IPS-NIHi7 (cell line): ENCODE measurements at regions not wholly inside any gene's neighbourhood (a gene's known extent, or its start where the extent isn't known, plus 50 kb on each side); places are given as distances from the start of the nearest gene placed in this dataset.
"Not testable (repeated sequence)": the region's sequence is repeated elsewhere in the genome, so short reads cannot be mapped to it uniquely, and the experiment has no call there.

Experiments
- DNase-seq: peaks from one replicate; pipeline ENCODE4 v3.0.0; 2012; ENCODE audit warnings: mixed read lengths; ENCODE audit errors: extremely low spot score

DNA sequence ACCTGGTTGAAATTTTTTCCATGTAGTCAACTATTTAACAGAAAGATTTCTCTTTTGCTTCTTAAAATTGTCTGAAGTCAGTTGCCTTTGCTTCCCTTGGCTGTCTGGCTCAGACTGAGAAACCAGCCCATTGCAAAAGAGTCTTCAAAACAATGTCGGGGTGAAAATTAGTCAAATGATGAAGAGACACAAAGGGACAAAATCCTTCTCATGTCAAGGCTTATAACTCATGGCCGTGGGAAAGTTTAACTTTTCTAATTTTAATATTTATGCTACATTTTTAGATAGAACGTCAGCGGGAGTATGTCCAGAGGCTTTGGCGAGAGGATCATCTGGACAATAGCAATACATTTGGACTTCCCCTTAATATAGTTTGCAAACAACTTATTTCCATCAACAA is 127.2 kb downstream of the CD164 start:
- no peak for DNase-seq

DNA sequence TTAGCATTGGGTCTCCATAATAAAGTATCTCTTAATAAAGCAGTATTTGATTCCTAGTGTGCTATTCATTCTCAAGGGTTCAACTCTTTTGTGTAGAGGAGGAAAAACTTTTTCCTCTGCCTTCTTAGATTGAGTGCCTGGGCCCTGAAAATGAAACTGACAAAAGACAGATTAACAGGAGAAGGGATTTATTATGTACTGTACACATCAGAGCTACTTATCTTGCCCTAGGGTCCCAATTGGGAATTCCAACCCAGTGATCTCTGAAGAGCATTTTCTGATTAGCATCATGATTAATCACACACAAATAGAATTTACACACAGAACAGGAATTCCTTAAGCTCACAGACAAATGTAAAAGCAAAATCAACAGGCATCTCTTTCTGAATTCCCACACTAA is 128.9 kb downstream of the CD164 start:
- no peak for DNase-seq

DNA sequence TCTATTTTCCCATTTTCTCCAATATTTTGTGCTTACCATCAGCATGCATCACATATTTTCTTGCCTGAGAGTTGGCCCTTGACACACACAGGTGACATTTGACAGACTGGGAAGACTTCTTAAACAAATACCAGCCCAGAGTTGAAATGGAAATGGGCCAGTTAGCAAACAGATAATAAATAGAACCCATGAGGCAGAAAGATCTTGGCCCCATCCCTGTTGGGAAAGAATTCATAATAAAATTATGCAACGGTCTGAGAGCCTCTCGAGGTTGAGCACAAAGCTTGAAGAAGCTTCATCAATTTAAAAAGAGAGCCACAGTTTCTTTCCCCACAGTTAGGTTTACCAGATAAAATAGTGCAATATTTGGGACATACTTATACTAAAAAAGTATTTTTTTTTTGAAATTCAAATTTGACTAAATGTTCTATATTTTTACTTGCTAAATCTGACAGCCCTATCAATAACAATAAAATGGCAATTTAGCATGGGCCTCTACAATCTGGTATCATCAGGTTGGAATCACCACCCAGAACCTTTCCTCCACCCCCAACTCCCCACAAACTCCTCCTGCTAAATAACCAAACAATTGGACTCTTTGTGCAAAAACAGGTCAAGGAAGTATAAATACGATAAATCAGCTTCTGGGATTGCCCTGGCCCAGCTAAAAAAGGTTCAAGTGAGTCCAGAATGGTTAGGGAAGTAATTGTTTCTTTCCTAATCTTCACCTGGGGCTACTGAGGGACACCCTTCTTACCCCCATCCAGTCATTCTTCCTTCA is 129.8 kb downstream of the CD164 start:
- DNase-seq: no peak

DNA sequence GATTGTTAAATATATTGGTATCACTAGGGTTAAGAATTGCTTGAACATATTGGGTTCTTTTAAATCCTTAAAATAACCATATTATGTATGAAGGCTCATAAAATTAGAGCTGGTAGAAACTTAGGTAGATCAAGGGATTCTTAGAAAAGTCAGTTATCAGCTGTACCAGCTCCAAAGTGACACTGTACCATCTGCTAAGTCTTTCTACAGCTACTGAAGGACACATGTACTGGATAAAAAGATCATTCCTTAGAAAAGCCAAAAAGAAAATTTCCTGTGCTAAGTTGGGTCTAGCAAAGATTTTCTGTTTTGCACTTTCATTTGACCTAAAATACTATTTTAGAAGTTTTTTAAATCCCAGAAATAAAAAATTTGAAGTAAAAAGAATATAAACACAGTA is 130.4 kb downstream of the CD164 start:
- DNase-seq: no peak

DNA sequence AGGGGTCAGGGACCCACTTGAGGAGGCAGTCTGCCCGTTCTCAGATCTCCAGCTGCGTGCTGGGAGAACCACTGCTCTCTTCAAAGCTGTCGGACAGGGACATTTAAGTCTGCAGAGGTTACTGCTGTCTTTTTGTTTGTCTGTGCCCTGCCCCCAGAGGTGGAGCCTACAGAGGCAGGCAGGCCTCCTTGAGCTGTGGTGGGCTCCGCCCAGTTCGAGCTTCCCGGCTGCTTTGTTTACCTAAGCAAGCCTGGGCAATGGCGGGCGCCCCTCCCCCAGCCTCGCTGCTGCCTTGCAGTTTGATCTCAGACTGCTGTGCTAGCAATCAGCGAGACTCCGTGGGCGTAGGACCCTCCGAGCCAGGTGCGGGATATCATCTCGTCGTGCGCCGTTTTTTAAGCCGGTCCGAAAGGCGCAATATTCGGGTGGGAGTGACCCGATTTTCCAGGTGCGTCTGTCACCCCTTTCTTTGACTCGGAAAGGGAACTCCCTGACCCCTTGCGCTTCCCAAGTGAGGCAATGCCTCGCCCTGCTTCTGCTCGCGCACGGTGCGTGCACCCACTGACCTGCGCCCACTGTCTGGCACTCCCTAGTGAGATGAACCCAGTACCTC is 131.6 kb downstream of the CD164 start:
- not testable (repeated sequence) for DNase-seq

DNA sequence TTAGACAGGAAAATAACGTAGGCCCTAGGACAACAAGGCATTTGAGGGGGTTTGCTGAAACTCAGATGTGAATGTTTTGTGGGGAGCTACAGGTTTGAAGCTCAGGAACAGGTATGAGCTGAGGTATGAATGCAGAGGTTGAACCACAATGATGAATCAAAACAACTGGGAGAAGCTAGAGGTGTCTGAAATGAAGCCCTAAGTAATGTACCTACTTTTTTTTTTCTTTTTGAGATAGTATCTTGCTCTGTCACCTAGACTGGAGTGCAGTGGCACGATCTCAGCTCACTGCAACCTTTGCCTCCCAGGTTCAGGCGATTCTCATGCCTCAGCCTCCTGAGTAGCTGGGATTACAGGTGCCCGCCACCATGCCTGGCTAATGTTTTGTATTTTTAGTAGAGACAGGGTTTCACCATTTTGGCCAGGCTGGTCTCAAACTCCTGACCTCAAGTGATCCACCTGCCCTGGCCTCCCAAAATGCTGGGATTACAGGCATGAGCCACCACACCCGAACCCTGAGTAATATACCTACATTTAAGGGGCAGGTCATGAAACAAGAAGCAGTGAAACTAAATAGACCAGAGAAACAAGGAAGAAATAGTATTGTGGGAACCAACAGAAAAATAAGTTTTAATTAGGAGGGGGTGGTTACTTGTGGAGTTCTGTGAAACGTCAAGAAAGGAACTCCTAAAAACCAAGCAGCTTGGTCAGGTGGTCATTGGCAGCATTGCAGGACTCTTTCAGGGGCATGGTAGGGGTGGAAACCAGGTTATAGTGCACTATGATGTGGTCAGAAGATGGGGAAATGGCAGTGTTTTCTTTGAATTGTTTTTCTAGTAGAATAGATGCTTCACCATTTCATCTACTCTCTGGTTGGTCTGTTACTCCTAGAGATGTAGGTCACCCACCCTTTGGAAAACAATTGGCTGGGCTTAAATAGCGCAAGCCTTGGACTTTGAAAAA is 138.1 kb downstream of the CD164 start:
- DNase-seq: no peak

DNA sequence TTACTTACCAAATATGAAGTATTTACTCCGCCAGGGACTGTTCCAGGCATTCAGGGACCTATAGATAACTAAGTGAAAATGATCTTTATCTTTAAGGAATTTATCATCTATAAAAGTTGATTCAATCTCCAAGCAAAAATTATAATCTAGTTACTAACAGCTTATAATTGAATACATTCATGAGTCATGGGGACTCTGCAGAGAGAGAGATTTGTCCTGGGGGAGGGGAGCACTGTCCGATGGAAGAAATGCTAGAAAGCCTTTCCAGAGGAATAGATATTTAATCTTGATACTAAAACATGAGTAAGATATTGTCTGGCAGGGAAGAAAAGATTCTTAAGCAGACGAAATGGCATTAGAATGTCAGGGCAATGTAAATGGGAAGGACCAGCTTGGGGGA is 139.3 kb downstream of the CD164 start:
- no peak for DNase-seq

DNA sequence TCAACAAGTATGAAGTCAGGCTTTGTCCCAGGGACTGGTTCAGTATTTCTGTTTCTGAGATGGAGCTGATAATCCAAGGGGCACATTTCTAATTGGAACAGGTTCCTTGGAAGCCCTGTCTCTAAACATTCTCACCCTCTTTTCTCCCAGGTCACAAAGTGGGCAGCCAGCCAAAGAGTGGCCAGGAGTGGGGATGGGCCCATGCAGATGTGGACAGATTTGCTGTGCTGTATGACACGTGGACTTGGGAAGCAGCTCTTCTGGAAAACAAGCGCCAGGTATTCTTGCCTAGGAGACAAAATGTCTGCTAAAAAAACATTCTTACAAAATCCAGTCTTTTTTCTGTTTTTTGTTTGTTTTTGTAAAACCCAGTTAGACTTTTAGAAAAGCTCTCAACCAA is 140.2 kb downstream of the CD164 start:
- DNase-seq: no peak

DNA sequence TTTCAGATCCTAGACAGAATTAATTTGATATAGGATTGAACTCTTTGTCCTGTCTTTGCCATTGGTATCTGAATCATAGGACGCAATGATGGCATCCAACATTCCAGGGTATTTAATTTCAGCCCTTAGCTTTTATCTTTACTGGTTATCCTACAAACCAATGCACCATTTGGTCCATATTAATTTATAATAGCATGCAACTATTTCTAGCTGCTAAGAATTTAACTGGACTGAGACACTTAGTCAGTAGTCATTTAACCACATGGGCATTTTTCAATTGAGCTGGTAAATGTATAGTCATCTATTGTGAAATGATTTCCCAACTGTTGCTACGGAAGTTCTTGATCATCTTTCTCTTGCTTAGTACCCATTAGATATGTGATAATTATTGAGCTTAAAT is 141.1 kb downstream of the CD164 start:
- no peak for DNase-seq

DNA sequence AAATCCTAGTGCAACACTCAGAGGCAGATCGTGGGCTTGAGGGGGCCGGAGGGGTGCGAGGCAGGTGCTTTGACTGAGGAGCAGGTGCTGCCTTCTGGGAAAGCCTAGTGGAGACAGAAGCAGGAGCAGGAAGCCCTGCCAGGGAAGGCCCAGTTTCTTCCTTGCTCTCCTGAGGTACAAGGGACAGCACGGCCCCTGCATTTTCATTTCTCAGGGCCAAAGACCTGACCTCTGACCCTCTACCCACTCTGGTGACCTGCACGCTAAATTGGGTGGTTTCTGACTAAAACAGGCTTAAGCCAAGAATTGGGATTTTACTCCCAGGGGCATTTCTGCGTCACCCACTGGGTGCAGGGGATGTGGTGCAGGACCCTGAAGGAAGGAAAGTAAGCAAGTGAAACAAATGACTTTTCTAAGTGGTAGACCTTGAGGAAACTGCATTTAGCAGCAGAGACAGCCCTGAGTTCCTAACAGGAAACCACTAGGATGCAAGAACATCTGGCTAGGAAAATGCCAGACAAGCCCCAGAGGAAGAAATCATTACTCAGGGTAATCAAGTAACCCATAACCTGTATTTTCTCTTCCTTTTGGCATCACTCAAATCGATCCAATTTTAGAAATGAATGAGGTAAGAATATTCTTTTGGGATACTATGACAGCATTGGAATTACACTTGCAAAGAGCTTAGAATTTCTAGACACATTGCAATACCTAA is 141.7 kb downstream of the CD164 start:
- DNase-seq: no peak

DNA sequence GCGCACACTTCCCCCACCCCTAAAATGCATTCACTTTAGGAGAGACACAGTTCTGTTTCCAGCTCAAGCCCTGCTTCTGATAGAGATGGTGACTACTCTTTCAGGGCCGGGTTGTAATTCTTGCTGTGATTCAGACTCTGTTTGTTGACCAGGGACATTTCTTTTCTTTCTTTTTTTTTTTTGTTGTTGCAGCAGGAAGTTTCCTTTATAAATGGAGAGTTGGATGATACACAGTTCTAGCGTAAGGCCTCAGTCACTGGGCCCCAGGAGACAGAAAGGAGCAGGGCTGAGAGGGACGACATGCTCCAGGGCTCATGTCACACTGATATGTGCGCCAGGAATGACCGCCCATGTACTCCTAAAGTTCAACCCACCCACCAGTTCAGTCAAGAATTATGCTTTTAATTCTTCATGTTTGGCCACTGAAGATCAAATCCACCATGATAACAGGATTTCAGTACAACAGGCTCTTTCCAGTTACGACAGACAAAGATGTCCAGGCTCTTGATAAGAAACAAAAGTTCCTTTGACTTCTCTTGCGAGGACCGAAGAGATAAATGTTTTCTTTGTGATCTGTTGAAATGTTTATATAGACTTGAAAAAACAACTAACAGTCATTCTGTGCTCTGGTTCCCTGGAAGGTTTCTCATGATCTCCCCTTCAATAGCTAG is 142.5 kb downstream of the CD164 start:
- DNase-seq: no peak

DNA sequence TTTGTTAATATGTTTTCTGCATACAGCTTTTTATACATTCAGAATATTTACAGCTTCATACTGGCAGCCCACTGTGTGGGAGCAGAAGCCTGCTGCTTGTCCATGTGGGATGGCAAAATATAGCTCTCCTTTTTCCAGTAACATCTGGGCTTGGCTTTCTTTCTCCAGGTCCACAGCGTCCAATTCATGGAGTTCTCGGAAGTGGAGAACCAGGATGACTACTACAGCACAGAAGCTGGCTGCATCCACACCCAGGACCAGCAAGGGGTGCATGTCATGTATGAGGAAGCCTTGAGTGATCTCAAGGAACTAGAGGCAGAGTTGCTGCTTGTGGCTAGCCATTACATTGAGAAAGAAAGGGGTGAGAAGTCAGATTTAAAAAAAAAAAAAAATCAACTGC is 143.1 kb downstream of the CD164 start:
- DNase-seq: no peak

DNA sequence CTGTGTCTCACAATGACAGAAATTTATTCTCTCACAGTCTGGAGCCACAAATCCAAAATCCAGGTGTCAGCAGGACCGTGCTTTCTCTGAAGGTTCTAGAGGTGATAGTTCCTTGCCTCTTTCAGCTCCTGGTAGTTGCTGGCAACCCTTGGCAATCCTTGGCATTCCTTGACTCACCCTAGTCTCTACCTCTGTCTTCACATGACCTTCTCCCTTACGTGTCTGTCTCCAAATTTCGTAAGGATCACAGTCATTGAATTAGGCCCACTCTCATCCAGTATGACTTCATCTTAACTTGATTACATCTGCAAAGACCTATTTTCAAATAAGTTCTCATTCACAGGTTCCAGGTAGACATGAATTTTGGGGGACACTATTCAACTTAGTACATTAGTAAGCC is 143.1 kb downstream of the CEP57L1 start:
- DNase-seq: no peak

DNA sequence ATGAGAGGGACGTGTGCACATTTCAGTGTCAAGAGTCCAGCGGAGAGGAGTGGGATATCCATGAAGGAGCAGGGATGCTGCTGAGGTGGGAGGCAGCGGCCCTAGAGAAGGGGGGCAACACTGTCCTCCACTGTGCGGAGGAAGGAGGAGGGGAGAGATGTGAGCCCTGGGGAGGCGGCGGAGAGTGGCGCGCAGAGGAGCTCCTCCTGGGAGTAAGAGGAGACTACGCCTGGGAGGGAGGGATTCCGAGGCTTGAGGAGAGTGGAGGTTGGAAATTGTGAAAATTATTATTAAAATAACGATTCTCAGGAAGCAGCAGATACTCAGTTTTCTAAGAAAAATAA is 142.7 kb downstream of the CEP57L1 start:
- no peak for DNase-seq

DNA sequence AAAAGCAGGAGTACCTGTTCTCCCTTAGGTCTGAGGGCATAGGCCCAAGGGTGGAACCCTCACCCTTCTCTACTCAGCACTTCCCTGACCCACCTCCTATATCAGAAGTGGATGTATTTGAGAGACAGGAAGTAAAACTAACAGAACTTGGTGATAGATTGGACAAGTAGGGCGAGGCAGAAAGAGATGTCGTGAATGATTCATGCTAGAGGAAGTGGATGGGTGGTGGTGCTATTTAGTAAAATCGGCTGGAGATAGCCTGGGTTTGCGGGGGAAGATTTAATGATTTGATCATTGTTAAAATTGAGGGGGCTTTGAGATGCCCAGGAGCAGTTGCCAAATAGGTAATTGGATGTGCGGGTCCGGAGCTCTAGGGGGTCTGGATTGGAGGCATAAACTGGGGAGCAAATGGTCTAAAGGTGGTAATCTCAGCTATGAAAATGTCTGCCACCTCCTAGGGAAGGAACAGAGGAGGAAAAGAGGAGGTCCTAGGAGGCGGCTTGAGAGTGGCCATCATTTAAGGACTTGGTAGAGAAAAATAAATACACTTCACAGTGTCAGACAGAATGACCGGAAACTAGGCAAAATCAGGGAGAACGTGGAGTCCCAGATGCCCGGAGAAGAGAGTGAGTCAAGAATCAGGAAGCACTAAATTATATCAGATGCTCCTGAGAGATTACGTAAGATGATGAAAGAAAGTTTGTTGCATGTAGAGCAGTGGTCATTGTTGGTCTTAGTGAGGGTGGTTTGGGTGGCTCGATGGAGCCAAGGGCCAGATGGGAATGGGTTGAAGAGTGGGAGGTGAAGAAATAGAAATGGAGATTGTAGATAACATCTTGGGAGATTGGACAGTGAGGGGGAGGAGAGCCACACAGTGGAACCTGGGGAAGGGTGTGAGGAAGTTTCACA is 142.0 kb downstream of the CEP57L1 start:
- DNase-seq: no peak

DNA sequence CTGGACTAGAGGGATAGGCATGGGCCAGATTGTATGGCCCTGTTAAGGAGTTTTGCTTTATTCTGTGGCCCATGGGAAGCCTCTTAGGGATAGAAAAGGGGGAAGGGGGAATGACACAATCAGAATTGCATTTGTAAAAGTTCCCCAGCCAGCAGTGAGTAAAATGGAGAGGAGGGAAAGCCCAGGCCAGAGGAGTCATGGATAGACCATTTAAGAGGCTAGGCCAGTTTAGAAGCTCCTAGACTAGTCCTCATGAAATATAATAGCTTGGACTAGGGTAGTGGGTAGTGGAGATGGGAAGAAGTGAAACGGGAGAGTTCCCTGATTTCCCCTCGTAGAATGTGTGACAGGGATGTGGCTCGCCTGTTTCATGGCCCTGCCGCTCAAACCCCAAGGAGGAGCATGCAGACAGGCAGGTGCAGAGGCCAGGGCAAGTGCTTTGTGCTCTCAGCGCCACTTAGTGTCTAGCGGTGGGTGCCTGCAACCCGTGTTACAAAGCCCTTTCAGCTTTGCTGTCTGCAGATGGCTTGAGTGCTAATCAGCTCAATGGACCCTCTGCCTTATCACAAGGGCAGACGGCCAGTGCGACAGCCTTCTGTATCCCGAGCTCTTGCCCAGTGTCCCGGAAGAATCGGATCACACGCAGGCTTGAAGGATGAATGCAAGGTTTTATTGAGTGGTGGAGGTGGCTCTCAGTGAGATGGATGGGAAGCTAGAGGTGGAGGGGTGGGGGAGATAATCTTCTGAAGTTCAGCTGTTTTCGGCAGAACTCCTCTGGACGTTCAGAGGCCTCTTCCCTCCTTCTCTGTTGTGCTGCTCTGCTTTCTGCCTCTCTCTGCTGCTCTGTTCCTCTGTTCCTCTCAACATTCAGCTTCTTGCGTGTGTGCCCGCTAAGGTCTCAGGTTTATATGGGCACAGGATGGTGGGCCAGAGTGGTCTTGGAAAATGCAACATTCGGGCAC is 141.1 kb downstream of the CEP57L1 start:
- DNase-seq: peak; percentile 78

DNA sequence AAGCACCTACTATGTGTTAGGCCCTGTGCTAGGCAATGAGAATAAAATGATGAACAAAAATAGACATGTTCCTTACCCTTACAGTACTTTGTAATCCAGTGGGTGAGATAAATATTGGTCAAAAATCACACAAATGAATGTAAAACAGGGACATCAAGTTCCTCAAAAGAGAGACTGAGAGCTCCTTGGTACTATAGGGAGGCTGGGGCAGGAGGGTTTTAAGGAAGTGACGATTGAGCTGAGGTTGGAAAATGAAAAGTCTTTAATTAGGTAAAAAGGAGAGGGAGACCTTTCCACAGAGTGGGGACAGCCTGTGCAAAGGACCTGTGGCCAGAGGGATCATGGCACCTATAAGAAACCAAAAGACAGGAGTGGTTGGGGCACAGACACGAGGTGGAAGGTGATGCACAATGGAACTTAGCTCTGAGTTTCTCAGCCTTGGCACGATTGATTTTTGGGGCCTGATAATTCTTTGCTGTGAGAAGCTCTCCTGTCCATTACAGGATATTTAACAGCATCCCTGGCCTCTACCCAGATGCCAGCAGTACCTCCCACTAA is 140.3 kb downstream of the CEP57L1 start:
- no peak for DNase-seq

DNA sequence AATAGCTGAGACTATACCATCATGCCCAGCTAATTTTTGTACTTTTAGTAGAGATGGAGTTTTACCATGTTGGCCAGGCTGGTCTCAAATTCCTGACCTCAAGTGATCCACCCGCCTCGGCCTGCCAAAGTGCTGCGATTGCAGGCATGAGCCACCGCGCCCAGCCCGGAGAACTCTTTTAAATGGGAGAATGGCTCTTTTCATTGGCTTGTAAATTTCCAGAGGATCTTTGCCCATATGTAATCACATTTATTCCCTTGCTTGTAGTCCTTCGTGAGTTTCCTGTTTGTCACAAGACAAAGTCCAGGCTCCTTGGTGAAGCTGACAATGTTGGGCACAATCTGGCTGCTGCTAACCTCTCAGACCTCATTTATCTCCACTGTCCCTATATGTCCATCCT is 135.1 kb downstream of the CEP57L1 start:
- no peak for DNase-seq

DNA sequence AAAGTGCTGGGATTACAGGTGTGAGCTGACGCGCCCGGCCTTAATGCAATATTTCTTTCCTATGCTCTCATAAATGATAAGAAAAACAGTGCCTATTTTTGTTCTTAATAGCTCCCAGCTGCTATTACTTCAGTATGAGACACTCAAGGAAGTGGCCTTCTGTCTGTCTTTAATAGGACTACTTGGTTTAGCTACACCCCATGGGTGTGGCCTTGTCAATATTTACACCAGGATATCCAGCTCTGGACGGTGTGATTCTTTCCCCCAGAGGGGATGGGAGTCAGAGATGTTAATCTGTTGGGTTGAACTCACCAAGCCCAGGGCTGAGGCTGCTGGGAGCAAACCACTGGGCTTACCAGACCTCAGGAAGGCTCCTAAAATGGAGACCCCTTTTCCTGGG is 134.2 kb downstream of the CEP57L1 start:
- no peak for DNase-seq
